HG02938 (cell line): ENCODE measurements at regions not wholly inside any gene's neighbourhood (a gene's known extent, or its start where the extent isn't known, plus 50 kb on each side); places are given as distances from the start of the nearest gene placed in this dataset.
"Not testable (repeated sequence)": the region's sequence is repeated elsewhere in the genome, so short reads cannot be mapped to it uniquely, and the experiment has no call there.

Experiments used
- ATAC-seq: cut with Tn5 transposase; IDR thresholded peaks from one replicate; pipeline ENCODE4 v1.9.1; 2021; ENCODE audit warnings: mild to moderate bottlenecking, moderate library complexity; ENCODE audit not compliant: unreplicated experiment

DNA sequence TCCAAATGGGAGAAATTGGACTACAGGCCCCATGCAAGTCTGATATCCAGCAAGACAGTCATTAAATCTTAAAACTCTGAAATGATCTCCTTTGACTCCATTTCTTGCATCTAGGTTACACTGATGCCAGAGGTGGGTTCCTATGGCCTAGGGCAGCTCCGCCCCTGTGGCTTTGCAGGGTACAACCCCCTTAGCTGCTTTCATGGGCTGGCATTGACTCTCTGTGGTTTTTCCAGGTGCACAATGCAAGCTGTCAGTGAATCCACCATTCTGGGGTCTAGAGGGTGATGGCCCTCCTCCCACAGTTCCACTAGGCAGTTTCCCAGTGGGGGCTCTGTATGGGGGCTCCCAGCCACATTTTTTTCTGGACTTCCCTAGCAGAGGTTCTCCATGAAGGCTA, 228.5 kb upstream of the ADAMTS3 start:
- ATAC-seq = no peak

GRCh38 chr4:72791054-72791453, 222.0 kb upstream of the ADAMTS3 start:
- no peak for ATAC-seq

GRCh38 chr4:72786401-72786990, 217.5 kb upstream of the ADAMTS3 start:
- no peak for ATAC-seq

DNA sequence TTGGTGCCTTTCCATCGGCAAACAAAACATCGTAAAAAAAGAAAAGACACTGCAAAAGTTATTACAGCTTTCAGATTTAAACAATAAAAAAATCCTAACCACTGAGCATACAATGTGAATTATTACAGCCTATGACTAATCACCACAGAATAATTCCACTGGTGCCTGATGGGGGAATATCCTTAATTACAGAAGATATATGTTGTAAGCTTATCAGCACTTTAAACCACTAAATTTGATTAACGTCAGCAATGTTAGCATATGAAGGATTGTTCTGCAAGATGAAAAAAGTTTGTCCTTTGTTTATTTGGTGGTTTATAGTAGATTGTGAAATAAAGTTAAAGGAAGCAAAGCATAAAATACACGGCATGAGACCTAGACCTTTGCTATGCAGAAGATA, 210.2 kb upstream of the ADAMTS3 start:
- ATAC-seq = no peak

GRCh38 chr4:72777436-72777835, 208.4 kb upstream of the ADAMTS3 start:
- no peak for ATAC-seq

- no peak for ATAC-seq
Observed at GRCh38 chr4:72770708-72771107, 201.7 kb upstream of the ADAMTS3 start.

- ATAC-seq = no peak
Observed at GRCh38 chr4:72768364-72768763, 199.3 kb upstream of the ADAMTS3 start.

DNA sequence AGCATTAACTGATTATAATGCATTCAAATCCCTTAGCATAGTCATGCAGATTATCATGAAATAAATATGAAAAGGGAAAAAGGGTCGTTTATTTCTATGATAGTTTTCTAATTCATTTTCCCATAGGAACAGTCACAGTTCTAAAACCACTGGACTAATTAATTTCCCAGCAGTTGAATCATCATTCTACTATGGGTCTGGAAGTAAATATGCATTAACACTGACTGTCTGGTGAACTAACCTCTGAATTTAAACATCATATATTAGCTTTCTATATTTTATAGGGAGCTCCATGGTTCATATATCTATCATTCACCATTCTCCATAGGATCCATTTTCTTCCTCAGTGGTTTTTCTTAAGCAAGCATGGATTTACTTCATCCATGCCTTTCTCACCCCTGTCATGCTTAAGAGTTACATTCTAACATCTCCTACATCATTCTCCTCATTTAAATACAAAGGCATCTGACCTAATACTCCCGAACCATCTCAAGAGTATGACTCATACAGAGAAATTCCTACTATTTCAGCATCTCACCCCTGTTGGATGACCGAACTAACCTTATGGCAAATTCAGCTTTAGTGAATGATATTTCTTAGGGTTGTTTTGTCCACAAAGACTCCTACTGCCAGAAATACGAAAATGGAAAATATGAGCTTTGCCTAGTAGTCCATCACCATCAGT, 198.7 kb upstream of the ADAMTS3 start:
- no peak for ATAC-seq

- not testable (repeated sequence) for ATAC-seq
Observed at GRCh38 chr4:72765788-72766187, 196.8 kb upstream of the ADAMTS3 start.

DNA sequence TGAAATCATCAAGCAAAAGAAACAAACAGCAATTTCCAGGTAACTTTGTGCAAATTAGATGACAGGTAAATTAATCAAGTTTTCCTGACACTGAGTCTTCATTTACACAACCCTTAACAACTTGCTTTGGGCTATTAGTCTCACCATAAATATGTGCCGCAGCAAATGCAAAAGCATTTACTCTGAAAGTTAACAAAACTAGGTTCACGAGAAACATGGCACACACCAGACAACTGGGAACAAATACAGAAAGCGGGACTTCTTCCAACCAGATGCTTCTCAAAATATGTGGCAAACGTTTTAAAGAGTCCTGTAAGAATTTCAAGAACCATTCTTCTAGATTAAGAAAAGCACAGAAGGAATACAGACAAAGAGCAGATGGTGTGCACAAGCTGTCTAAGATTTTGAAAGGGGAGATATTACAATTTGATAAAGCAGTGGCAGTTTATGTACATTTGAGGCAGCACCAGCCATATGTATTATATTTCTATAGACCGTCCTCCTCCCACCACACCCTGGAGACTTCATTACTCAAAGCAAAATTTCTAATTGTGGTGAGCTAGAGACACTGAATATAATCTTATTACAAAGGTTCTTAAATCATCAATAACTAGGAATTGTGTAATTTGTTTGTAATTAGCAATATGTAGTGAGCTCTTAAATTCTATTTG, 192.5 kb upstream of the ADAMTS3 start:
- no peak for ATAC-seq

- not testable (repeated sequence) for ATAC-seq
Observed at GRCh38 chr4:72753414-72753813, 184.4 kb upstream of the ADAMTS3 start.

GRCh38 chr4:72744103-72744725, 175.2 kb upstream of the ADAMTS3 start:
- ATAC-seq = no peak

DNA sequence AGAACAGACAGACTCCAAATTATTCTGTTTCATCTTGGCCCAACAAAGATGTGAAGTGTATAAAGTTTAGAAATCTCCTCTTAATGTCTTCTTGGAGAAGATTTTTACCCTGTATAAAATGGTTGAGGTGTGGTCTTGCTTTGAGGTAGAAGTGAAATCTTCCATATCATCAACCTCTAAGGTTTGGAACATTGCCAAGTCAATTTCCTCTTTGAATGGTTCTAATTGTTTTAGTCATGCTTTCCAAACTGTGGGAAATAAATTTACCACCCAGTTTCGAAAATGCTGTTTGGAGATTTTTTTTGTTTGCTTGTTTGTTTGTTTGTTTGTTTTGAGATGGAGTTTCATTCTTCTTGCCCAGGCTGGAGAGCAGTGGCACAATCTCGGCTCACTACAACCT, 174.1 kb upstream of the ADAMTS3 start:
- no peak for ATAC-seq

- ATAC-seq = no peak
Observed at GRCh38 chr4:72715299-72715698, 146.3 kb upstream of the ADAMTS3 start.

DNA sequence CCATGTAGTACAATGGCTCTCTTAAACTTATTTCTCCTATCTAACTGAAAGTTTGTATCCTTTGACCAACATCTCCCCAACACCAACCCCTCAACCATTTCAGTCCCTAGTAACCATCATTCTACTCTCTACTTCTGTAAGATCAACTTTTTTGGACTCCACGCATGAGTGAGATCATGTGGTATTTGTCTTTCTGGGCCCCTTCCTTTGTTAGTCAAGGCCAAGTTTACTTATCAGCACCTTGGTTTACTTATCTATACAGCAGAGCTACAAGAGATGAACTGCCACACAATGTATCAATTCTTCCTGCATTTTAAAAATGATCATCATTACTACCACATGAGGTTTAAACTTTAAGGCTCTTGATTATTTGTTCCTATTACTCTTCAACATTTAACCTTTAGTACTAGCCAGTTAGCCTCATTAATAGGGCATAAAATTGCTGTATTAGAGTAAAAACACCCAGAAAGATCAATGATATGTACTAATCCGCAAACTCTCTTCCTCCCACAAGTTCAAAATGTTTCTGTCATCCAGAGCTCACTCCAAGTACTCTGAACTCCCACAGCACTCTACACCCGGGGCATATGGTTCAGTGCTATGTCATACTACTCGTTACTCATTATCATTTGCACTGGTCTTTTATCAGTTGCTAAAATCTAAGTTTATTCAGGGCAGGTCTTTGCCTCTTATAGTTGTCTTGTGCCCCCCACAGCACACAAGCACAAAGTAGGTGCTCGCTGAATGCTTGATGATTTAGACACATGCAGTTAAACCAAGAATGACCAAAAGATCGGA, 145.7 kb upstream of the ADAMTS3 start:
- no peak for ATAC-seq

DNA sequence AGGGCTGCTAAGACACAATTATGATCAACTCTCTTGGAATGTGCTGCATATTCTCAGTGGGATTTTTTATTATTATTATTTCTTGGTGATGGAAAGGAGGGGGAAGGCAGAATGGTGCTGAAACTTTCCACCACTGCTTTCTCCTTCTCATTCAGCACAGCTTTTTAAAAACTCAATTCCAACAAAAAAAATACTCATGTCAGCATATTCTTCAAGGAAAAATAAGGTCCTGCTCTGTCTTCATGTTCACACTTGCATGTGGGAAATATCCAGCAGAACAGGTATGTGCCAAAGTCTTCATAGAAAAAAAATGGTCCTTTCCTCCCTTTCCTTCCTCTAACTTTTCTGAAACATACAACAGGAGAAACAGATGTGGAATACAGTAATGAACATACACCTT, 144.0 kb upstream of the ADAMTS3 start:
- no peak for ATAC-seq

DNA sequence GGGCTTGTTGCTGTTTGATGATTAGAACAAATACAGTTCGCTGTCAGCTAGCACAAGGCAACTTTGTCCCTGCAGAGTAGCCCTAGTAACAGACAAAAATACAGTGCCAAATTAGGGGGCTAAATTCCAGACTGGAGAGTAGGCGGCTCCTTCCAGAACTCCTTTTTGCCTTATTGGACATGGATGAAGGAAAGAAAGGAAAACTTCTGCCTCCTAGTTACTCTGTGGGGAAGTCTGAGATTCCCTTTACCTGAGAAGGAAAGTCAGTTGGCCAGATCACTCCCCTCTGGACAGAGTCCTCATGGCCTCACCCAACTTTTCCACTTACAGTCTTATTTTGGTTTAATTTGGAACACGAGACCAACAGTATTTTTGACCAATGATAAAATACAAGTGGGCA, 140.5 kb upstream of the ADAMTS3 start:
- ATAC-seq = no peak

- no peak for ATAC-seq
Observed at GRCh38 chr4:72706684-72707083, 137.7 kb upstream of the ADAMTS3 start.

DNA sequence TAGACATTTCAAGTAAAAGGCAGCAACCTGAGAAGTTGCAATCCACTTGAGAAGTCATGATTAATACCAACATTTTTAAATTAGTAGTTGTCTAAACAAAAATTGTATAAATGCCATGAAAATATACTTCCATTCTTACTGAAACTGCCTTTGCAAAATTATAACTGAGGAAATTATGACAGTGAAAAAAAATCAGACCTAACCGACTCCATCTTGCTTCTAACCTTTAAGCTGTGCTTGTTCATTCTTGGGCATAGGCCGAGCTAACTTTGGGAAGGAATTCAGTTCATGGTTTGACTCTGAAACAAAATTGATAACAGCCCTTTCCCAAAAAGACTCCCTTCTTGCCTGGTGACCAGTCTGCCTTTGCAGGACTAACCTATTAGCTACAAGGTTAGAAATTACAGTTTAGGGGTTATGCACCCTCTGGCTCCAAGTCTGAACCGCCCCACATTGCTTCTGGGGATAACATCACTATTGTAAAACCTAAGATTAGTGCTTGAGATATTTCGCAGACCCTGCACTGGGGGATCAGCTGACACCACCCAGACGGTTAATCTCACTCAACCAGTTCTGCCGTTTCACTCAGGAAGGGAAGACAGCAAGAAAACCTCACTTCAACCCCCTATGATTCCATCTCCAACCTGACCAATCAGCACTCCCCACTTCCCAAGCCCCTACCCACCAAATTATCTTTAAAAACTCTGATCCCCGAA, 136.1 kb upstream of the ADAMTS3 start:
- not testable (repeated sequence) for ATAC-seq

DNA sequence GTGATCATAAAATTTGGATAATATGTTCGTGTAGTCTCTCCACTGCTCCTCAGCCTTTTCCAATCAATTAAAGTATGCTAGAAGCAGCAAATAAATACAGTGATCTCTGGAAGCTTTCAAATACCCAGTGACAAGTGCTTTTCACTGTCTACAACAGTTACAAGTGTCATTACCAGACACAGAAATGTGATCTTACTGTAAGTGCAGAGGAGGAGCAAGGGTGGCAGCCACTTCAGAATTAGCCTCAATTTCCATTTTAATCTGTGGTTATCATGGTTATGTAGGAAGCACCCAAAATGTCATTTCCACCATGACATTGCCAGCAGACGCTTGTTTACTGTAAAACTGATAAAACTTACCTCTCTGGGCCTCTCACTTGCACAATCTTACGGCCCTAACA, 133.9 kb upstream of the ADAMTS3 start:
- no peak for ATAC-seq
